AG04449 (cell line): ENCODE measurements at regions not wholly inside any gene's neighbourhood (a gene's known extent, or its start where the extent isn't known, plus 50 kb on each side); places are given as distances from the start of the nearest gene placed in this dataset.

Experiments
- CTCF ChIA-PET: fragments of 350-600 bp; formaldehyde crosslinking; extraction: SDS; loops from one replicate; lab custom pipeline; 2021; ENCODE audit warnings: antibody characterized with exemption; lab: Yijun Ruan, JAX
- POLR2A ChIA-PET: fragments of 400-600, 350-600 bp; formaldehyde crosslinking; extraction: SDS; loops from one replicate; lab custom pipeline; 2020; ENCODE audit warnings: antibody characterized with exemption, inconsistent platforms; lab: Yijun Ruan, JAX
- DNase-seq: peaks from one replicate; pipeline ENCODE4 v3.0.0-alpha.2; 2010; ENCODE audit warnings: low read depth, low spot score
- H3K4me3 ChIP-seq: 2 replicates; pipeline ENCODE4 v1.5.1; 2011; ENCODE audit warnings: low read depth, mild to moderate bottlenecking, control low read depth, low read length
- TF ChIP-seq, protein P1 (sequence below): IDR thresholded peaks from one replicate; pipeline ENCODE4 v1.5.1; 2011; ENCODE audit warnings: mild to moderate bottlenecking, moderate library complexity, low read length, control low read depth, inconsistent platforms; ENCODE audit not compliant: insufficient read depth; ENCODE audit errors: missing control alignments

DNA sequence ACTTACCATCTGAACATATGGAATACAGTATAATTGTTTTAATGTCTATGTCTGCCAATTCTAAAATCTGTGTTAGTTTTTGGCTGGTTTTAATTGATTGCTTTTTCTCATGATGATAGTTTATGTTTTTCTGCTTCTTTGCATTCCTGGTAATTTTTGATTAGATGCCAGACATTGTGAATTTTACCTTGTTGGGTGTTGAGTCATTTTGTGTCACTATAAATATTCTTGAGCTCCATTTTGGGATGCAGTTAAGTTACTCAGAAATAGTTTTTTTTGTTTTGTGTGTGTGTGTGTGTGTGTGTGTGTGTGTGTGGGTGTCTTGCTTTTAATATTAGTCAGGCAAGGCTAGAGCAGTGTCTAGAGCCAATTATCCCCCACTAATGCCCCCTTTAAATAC is 818.8 kb upstream of the NR2F2 start:
- ChIA-PET POLR2A (no interaction called here), CTCF (no interaction called here)
- DNase-seq: no peak
- H3K4me3 ChIP-seq: no peak overlapping the region
- TF ChIP-seq, protein P1, sequence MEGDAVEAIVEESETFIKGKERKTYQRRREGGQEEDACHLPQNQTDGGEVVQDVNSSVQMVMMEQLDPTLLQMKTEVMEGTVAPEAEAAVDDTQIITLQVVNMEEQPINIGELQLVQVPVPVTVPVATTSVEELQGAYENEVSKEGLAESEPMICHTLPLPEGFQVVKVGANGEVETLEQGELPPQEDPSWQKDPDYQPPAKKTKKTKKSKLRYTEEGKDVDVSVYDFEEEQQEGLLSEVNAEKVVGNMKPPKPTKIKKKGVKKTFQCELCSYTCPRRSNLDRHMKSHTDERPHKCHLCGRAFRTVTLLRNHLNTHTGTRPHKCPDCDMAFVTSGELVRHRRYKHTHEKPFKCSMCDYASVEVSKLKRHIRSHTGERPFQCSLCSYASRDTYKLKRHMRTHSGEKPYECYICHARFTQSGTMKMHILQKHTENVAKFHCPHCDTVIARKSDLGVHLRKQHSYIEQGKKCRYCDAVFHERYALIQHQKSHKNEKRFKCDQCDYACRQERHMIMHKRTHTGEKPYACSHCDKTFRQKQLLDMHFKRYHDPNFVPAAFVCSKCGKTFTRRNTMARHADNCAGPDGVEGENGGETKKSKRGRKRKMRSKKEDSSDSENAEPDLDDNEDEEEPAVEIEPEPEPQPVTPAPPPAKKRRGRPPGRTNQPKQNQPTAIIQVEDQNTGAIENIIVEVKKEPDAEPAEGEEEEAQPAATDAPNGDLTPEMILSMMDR: no peak

DNA sequence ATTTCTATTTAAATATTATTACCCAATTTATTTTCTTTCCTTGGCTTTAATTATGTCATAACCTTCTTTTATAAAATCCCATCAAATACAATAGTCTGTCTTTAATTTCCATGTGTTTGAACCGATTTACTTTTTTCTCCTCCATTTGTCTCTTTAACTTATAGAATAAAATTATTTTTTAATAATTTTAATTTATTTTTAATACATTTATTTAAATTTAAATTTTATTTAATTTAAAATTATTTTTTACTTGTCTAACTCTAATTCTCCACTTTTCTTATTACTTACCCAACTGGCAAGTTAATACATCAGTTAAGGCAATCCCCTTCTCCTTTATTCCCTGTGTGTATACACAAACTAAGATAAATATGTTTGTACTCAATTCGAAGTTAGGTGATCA is 817.6 kb upstream of the NR2F2 start:
- ChIA-PET CTCF (no interaction called here), POLR2A (no interaction called here)
- TF ChIP-seq, protein P1: no peak
- no peak for DNase-seq
- H3K4me3 ChIP-seq: no peak overlapping the region

DNA sequence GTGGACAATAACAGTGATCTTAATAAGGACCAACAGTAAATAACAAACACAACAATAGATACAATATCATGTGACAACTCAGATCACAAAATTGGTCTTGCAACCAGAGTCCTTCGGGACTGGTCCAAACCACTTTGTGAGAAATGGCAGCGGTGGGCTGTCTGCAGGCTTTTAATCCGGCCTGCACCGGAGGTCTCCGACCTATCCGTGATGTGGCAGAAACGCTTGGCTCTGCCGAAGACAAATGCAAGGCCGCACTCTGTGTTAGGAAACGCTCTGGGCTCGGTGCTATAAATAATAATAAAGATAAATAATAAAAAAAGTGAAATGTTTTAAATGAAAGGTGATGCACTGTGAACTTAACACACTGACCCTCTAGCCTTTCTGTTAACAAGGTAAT is 810.6 kb upstream of the NR2F2 start:
- TF ChIP-seq, protein P1: no peak
- POLR2A ChIA-PET: no interaction called here
- CTCF ChIA-PET: no interaction called here

DNA sequence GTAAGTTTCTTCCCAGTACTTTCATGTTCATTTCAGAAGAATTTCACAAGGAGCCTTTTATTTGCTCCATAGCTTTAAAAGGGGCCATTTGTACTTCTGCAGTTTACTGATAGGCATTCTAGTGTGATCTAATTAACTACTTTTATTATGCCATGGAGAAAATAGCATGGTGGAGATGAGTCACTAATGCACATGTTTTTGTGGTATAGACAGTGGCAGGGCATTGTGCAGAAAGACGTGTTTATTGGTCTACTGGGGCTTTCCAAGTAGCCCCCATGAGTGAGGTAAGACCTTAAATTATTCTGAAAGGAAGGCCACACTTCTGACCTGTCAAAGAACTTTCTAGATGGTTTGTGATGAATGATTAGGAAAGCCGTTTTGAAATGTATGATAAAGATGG is 810.0 kb upstream of the NR2F2 start:
- ChIA-PET POLR2A (no interaction called here), CTCF (no interaction called here)
- DNase-seq: no peak
- TF ChIP-seq, protein P1: no peak
- no peak overlapping the region for H3K4me3 ChIP-seq

More for the DNA sequence above, 810.6 kb upstream of the NR2F2 start:
- H3K4me3 ChIP-seq: no peak overlapping the region
- DNase-seq: no peak

DNA sequence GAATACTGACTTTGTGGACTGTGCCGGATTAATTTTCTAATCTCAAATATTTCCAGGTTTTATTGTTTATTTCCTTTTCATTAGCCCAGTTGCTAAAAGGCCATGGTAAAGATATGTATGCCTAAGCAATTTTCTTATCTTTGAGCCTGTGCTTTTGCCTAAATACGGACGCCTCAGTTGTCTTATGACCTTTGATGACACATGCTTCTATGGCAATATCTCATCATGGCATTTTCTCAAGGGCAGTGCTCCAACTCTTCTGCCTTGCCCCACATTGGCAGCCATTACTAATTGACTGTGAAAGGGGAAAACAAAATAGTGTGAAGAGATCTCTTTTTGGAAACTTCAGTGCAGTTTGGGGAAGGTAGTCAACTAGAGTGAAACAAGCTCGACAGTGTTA is 809.6 kb upstream of the NR2F2 start:
- TF ChIP-seq, protein P1: no peak
- CTCF ChIA-PET: no interaction called here
- DNase-seq: no peak
- H3K4me3 ChIP-seq: no peak overlapping the region
- POLR2A ChIA-PET: no interaction called here

DNA sequence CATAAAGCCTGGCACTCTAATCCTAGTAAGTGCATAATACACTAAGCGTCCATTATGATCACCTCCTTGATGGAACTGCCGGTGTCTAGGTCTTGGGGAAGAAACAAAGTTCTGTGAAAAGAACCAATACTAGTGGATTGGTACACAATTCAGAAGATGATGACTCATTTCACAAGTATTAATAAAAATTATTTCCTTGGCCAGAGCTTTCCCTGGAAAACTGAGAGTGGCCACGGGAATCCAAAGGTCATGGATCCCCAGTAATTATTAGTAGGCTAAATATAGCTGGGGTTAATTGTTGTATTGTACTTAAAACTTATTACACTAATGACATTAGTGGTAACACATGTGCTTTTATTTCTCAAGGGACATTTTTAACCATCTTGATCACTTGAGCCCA is 808.0 kb upstream of the NR2F2 start:
- CTCF ChIA-PET: no interaction called here
- H3K4me3 ChIP-seq: no peak overlapping the region
- TF ChIP-seq, protein P1: no peak
- DNase-seq: no peak
- POLR2A ChIA-PET: no interaction called here
